Eye (tissue), 1 donor: ENCODE measurements at regions not wholly inside any gene's neighbourhood (a gene's known extent, or its start where the extent isn't known, plus 50 kb on each side); places are given as distances from the start of the nearest gene placed in this dataset.
"Not testable (repeated sequence)": the region's sequence is repeated elsewhere in the genome, so short reads cannot be mapped to it uniquely, and the experiment has no call there.

Source experiments
- DNase-seq: peaks from one replicate; pipeline ENCODE4 v3.0.0-alpha.2; 2015

- DNase-seq = no peak
Measured at GRCh38 chr11:69887330-69887729, 68.1 kb upstream of the FGF3 start.

- DNase-seq = no peak
Measured at GRCh38 chr11:69887841-69888427, 68.7 kb upstream of the FGF3 start.

GRCh38 chr11:69888483-69889181 lies 69.4 kb upstream of the FGF3 start:
- DNase-seq = peak; percentile 93

GRCh38 chr11:69889400-69890318 lies 70.4 kb upstream of the FGF3 start:
- DNase-seq = peak; percentile 45

GRCh38 chr11:69890476-69890875 lies 71.3 kb upstream of the FGF3 start:
- DNase-seq = no peak

GRCh38 chr11:69891421-69892236 lies 72.4 kb upstream of the FGF3 start:
- no peak for DNase-seq

GRCh38 chr11:69892237-69892985 lies 73.2 kb upstream of the FGF3 start:
- no peak for DNase-seq

- DNase-seq = peak; percentile 45
Measured at GRCh38 chr11:69892986-69893555, 73.9 kb upstream of the FGF3 start.

- no peak for DNase-seq
Measured at GRCh38 chr11:69893631-69894030, 74.4 kb upstream of the FGF3 start.

- peak; percentile 56 for DNase-seq
Measured at GRCh38 chr11:69894181-69894611, 75.0 kb upstream of the FGF3 start.

GRCh38 chr11:69894648-69895047 lies 75.4 kb upstream of the FGF3 start:
- DNase-seq = no peak

- no peak for DNase-seq
Measured at GRCh38 chr11:69896250-69896649, 77.0 kb upstream of the FGF3 start.

GRCh38 chr11:69898123-69898522 lies 78.9 kb upstream of the FGF3 start:
- no peak for DNase-seq

- no peak for DNase-seq
Measured at GRCh38 chr11:69899957-69900821, 81.0 kb upstream of the FGF3 start.

- DNase-seq = not testable (repeated sequence)
Measured at GRCh38 chr11:69900822-69901302, 81.6 kb upstream of the FGF3 start.

- DNase-seq = no peak
Measured at GRCh38 chr11:69902337-69902736, 83.1 kb upstream of the FGF3 start.

- peak; percentile 45 for DNase-seq
Measured at GRCh38 chr11:69903211-69903610, 84.0 kb upstream of the FGF3 start.

GRCh38 chr11:69904161-69904973 lies 85.2 kb upstream of the FGF3 start:
- no peak for DNase-seq

GRCh38 chr11:69904974-69905535 lies 85.8 kb upstream of the FGF3 start:
- DNase-seq = no peak
